ENCODE measurements at regions not wholly inside any gene's neighbourhood (a gene's known extent, or its start where the extent isn't known, plus 50 kb on each side); places are given as distances from the start of the nearest gene placed in this dataset.

DNA sequence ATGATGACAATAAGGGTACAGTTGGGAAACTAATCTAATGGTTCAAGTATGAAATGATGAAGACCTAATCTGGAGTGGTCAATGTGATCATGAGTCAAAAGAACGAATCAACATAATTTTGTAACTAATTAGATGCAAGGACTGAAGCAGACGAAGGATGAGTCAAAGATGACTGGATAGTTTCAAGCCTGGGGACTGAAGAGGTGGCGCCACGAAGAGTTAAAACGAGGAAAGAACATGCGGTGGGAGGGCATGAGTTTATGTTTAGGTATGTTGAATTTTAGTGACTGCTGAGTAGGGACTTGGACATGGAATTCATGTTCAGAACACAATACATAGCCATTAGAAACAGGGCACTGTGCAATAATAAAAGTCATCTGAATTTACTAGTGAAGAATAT is 221.5 kb upstream of the FAM241A start:
- POLR2A ChIA-PET: no interaction called here
- TF ChIP-seq, protein P1, sequence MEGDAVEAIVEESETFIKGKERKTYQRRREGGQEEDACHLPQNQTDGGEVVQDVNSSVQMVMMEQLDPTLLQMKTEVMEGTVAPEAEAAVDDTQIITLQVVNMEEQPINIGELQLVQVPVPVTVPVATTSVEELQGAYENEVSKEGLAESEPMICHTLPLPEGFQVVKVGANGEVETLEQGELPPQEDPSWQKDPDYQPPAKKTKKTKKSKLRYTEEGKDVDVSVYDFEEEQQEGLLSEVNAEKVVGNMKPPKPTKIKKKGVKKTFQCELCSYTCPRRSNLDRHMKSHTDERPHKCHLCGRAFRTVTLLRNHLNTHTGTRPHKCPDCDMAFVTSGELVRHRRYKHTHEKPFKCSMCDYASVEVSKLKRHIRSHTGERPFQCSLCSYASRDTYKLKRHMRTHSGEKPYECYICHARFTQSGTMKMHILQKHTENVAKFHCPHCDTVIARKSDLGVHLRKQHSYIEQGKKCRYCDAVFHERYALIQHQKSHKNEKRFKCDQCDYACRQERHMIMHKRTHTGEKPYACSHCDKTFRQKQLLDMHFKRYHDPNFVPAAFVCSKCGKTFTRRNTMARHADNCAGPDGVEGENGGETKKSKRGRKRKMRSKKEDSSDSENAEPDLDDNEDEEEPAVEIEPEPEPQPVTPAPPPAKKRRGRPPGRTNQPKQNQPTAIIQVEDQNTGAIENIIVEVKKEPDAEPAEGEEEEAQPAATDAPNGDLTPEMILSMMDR (IDR thresholded peaks at IDR 0.05; ENCODE audit: control extremely low read depth, extremely low read depth, low read depth, missing control alignments): no peak
- DNase-seq (ENCODE audit: extremely low spot score): no peak
- CTCF ChIA-PET: no interaction called here

- TF ChIP-seq, protein P1 (IDR thresholded peaks at IDR 0.05; ENCODE audit: control extremely low read depth, extremely low read depth, low read depth, missing control alignments): no peak
- ChIA-PET CTCF (no interaction called here), POLR2A (no interaction called here)
- no peak for DNase-seq (ENCODE audit: extremely low spot score)
Observed at GRCh38 chr4:111924696-111925095, 220.6 kb upstream of the FAM241A start.

GRCh38 chr4:111930659-111931058 is 214.6 kb upstream of the FAM241A start:
- TF ChIP-seq, protein P1 (IDR thresholded peaks at IDR 0.05; ENCODE audit: control extremely low read depth, extremely low read depth, low read depth, missing control alignments): no peak
- CTCF ChIA-PET: interaction anchor here (1.2 to 1.6 kb wide), 2 partner anchors 30 to 102 kb away, joined by 3 to 5 read pairs; no protein-coding TSS in a partner anchor
- DNase-seq (ENCODE audit: extremely low spot score): no peak
- POLR2A ChIA-PET: no interaction called here

- CTCF ChIA-PET: no interaction called here
- no peak for DNase-seq (ENCODE audit: extremely low spot score)
- POLR2A ChIA-PET: no interaction called here
- TF ChIP-seq, protein P1 (IDR thresholded peaks at IDR 0.05; ENCODE audit: control extremely low read depth, extremely low read depth, low read depth, missing control alignments): no peak
Observed at GRCh38 chr4:111933703-111934102, 211.6 kb upstream of the FAM241A start.

DNA sequence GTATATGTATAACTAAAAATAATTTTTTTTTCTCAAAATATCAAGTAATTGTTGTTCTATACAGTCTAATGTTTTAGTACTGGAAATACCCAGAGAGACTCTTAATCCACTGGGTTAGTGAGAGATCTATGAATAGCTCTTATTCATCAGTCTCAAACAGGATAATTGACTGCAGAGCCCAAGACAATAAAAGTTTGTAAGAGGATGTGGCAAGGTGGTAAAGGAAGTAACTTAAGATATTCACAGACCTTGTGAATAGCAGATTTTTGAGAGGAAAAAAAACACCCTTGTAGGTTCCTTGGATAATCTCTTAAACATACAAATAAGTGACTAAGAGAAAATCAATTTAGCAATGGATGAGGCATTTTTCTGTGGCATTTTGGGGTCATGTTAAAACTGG is 210.9 kb upstream of the FAM241A start:
- CTCF ChIA-PET: no interaction called here
- TF ChIP-seq, protein P1 (IDR thresholded peaks at IDR 0.05; ENCODE audit: control extremely low read depth, extremely low read depth, low read depth, missing control alignments): no peak

DNA sequence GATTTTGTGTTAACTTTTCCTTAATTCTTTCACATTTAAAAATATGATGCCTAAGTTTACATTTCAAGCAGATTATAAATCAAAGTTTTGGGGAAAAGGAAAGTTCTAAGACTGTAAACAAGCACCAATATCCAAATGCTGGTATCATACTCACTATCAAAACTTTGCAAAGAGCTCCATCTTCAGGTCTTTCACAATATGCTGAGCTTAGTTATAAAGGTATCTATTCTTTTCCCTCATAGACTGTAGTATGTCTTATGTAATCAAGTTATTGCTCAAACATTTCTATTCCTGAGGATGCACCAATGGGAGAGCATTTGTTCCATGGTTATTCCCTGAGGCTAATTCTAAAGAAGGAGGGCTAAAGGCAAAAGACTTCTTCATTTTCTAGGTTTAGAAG is 207.9 kb upstream of the FAM241A start:
- ChIA-PET CTCF (interaction anchor here (0.7 to 2.3 kb wide), 7 partner anchors 9 to 305 kb away, joined by 3 to 8 read pairs (median 4); no protein-coding TSS in a partner anchor), POLR2A (no interaction called here)
- DNase-seq (ENCODE audit: extremely low spot score): peak; percentile 14
- TF ChIP-seq, protein P1 (IDR thresholded peaks at IDR 0.05; ENCODE audit: control extremely low read depth, extremely low read depth, low read depth, missing control alignments): peak; percentile 54

More for the DNA sequence above, 210.9 kb upstream of the FAM241A start:
- no peak for DNase-seq (ENCODE audit: extremely low spot score)
- POLR2A ChIA-PET: no interaction called here

- ChIA-PET POLR2A (no interaction called here), CTCF (interaction anchor here (0.8 to 5.1 kb wide), 4 partner anchors 9 to 301 kb away, joined by 3 to 49 read pairs (median 4); no protein-coding TSS in a partner anchor)
- no peak for DNase-seq (ENCODE audit: extremely low spot score)
- TF ChIP-seq, protein P1 (IDR thresholded peaks at IDR 0.05; ENCODE audit: control extremely low read depth, extremely low read depth, low read depth, missing control alignments): no peak
Observed at GRCh38 chr4:111941957-111942356, 203.3 kb upstream of the FAM241A start.
